ENCODE measurements at regions not wholly inside any gene's neighbourhood (a gene's known extent, or its start where the extent isn't known, plus 50 kb on each side); places are given as distances from the start of the nearest gene placed in this dataset.

DNA sequence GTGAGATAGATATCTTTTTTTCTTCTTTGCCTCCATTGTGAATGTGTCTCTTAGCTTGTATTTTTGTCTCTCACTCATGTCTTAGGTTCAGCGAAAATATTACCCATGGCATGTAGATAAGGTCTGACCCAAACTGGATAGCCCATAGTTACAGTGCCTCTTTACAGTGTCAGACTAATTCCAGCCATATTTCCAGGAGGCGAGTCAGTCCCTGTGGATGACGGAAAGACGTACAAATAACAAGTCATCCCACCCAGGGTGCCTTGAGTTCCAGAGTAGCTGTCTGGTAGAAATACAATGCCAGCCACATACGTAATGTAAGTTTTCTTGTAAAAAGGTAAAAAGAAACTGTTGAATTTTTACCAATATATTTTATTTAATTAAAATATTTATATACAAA is 157.3 kb downstream of the ZNF281 start:
- Histone ChIP-seq H2BK20ac (ENCODE audit: low read depth, low read length, poor library complexity, severe bottlenecking) (no peak overlapping the region), H2AK5ac (ENCODE audit: insufficient read length, low read length) (no peak overlapping the region), H4K20me1 (ENCODE audit: control insufficient read depth, insufficient read depth, insufficient read length) (no peaks in the 10 kb centered on the region), H3K18ac (ENCODE audit: insufficient read length, low read depth, low read length) (no peak overlapping the region), H3K23ac (ENCODE audit: insufficient read length, low read depth, low read length) (no peak overlapping the region), H2BK120ac (ENCODE audit: low read depth, low read length, poor library complexity, severe bottlenecking) (no peak overlapping the region), H3K14ac (ENCODE audit: insufficient read depth, low read length) (no peak overlapping the region), H2BK5ac (ENCODE audit: insufficient read length, low read length) (no peak overlapping the region), H3K4ac (ENCODE audit: low read depth, low read length) (no peak overlapping the region), H2BK12ac (ENCODE audit: insufficient read length, low read depth, low read length) (no peak overlapping the region), H3K27me3 (ENCODE audit: insufficient read depth, low read length) (no peaks in the 10 kb centered on the region), H3K4me2 (ENCODE audit: insufficient read depth, insufficient read length, low read length) (no peak overlapping the region), H3K79me1 (ENCODE audit: insufficient read depth, low read depth, low read length, poor library complexity, severe bottlenecking) (no peaks in the 10 kb centered on the region), H4K91ac (ENCODE audit: insufficient read length, low read depth, low read length) (no peak overlapping the region), H3K9me3 (ENCODE audit: control insufficient read depth, low read depth, low read length) (no peaks in the 10 kb centered on the region), H3K56ac (ENCODE audit: insufficient read length, low read depth, low read length) (no peak overlapping the region), H2BK15ac (ENCODE audit: low read depth, low read length) (no peak overlapping the region), H4K8ac (replicated peaks; ENCODE audit: insufficient read length, low read depth, low read length) (no peak overlapping the region), H3K23me2 (ENCODE audit: insufficient read length, low read depth, low read length, poor library complexity, severe bottlenecking) (no peaks in the 10 kb centered on the region), H3K79me2 (ENCODE audit: insufficient read depth, low read length) (no peaks in the 10 kb centered on the region), H3T11ph (ENCODE audit: low read length) (no peak overlapping the region), H4K5ac (ENCODE audit: insufficient read length, low read depth, low read length) (no peak overlapping the region), H3K27ac (ENCODE audit: insufficient read length, low read depth, low read length) (no peak overlapping the region), H3K4me1 (ENCODE audit: insufficient read depth, low read length) (0 out of 2 replicates have a peak, but pooled peaks cover 3% of the 10 kb centered on the region), H3K9ac (ENCODE audit: extremely low read depth, insufficient read length, low read length) (no peak overlapping the region), H2AFZ (ENCODE audit: low read length) (no peak overlapping the region)
- Mint-ChIP-seq H3K27me3 (ENCODE audit: low read depth) (no peaks in the 10 kb centered on the region), H3K4me3 (no peak overlapping the region), H3K36me3 (ENCODE audit: insufficient read depth in 1 of 3, low read depth in 3 of 3) (no peaks in the 10 kb centered on the region), H3K9me3 (no peaks in the 10 kb centered on the region), H3K27ac (no peak overlapping the region), H3K4me1 (peaks cover 10 to 14% of the 10 kb centered on the region in 2 experiments)
- no peak for DNase-seq
- WGBS (ENCODE audit: extremely low coverage, insufficient read length, low lambda C conversion rate), result no CpG with 5 or more reads among the region's 5 CpGs
- TF ChIP-seq, protein P1, sequence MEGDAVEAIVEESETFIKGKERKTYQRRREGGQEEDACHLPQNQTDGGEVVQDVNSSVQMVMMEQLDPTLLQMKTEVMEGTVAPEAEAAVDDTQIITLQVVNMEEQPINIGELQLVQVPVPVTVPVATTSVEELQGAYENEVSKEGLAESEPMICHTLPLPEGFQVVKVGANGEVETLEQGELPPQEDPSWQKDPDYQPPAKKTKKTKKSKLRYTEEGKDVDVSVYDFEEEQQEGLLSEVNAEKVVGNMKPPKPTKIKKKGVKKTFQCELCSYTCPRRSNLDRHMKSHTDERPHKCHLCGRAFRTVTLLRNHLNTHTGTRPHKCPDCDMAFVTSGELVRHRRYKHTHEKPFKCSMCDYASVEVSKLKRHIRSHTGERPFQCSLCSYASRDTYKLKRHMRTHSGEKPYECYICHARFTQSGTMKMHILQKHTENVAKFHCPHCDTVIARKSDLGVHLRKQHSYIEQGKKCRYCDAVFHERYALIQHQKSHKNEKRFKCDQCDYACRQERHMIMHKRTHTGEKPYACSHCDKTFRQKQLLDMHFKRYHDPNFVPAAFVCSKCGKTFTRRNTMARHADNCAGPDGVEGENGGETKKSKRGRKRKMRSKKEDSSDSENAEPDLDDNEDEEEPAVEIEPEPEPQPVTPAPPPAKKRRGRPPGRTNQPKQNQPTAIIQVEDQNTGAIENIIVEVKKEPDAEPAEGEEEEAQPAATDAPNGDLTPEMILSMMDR (conservative IDR thresholded peaks at IDR 0.05), result no peak

All from H9 (cell line).